GM10266 (cell line): ENCODE measurements at regions not wholly inside any gene's neighbourhood (a gene's known extent, or its start where the extent isn't known, plus 50 kb on each side); places are given as distances from the start of the nearest gene placed in this dataset.

Source experiments
- DNase-seq: peaks from one replicate; pipeline ENCODE4 v3.0.0; 2012; ENCODE audit errors: extremely low spot score
- TF ChIP-seq, protein P1 (sequence below): IDR thresholded peaks from 2 replicates; pipeline ENCODE4 v1.5.1; 2012; ENCODE audit warnings: mild to moderate bottlenecking, low read depth; ENCODE audit not compliant: control insufficient read depth, insufficient read depth; ENCODE audit errors: missing control alignments

DNA sequence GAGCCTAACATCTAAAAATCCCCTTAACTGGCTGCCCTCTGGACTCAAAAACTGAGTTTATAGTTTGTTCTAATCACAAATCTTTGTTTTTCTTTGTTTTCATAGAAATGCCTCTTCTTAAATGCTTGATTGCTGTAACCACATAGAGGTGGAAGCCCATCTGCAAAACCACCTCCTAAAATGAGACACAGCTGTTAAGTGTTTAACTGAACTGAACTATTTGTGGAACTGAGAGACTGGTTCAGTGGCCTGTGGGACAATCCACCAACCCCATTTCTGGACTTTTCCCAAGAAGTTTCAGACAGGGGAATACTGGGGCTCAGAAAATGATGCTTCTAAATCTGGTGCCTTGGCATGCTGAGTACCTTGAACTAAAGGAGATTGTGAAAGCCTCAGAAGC is 50.9 kb upstream of the TM9SF2 start:
- no peak for DNase-seq
- TF ChIP-seq, protein P1, sequence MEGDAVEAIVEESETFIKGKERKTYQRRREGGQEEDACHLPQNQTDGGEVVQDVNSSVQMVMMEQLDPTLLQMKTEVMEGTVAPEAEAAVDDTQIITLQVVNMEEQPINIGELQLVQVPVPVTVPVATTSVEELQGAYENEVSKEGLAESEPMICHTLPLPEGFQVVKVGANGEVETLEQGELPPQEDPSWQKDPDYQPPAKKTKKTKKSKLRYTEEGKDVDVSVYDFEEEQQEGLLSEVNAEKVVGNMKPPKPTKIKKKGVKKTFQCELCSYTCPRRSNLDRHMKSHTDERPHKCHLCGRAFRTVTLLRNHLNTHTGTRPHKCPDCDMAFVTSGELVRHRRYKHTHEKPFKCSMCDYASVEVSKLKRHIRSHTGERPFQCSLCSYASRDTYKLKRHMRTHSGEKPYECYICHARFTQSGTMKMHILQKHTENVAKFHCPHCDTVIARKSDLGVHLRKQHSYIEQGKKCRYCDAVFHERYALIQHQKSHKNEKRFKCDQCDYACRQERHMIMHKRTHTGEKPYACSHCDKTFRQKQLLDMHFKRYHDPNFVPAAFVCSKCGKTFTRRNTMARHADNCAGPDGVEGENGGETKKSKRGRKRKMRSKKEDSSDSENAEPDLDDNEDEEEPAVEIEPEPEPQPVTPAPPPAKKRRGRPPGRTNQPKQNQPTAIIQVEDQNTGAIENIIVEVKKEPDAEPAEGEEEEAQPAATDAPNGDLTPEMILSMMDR = no peak
